Superior temporal gyrus (tissue), 1 donor: ENCODE measurements at regions not wholly inside any gene's neighbourhood (a gene's known extent, or its start where the extent isn't known, plus 50 kb on each side); places are given as distances from the start of the nearest gene placed in this dataset.

ENCODE experiments used
- DNase-seq: peaks from one replicate; pipeline ENCODE4 v3.0.0-alpha.2; 2016; ENCODE audit errors: extremely low spot score

- DNase-seq: no peak
Observed at GRCh38 chr5:173830421-173830820, 57.7 kb upstream of the CPEB4 start.

- DNase-seq: no peak
Observed at GRCh38 chr5:173831196-173831914, 56.8 kb upstream of the CPEB4 start.

- DNase-seq: no peak
Observed at GRCh38 chr5:173832386-173832785, 55.8 kb upstream of the CPEB4 start.

DNA sequence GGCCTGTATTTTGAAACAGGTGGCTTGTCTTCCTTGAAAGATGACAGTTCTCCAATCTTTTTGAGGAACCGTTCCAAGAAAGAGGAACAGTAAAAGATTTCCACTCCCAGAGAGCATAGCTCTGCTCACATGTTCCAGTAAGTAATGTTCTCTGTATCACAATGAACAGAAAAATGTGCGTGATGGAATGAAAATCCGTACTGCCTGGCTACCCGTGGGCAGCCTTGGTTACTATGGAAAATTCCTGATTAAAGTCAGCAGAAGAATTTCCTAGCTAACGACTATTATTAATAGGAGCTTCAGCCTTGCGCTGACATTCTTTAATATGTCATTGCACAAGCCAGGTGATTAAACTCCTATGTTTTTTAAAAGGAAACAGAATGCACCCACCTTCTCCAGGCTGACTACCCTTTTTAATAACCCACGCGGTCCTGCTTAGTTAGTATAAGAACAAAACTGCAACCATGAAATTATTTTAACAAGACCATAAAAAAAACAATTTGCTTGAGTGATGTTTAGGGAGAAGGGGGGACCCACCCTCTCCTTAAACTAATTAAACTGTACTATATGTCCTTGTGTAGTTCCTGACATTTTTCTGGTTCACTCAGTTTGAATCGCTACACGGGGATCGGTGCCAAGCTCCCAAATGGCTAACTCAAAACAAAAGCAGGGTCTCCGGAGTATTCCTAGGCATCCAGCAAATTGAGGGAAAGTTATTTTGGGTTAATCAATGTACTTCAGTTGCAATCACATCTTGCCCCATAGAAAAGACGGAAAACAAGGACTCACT is 54.8 kb upstream of the CPEB4 start:
- peak; percentile 75 for DNase-seq

DNA sequence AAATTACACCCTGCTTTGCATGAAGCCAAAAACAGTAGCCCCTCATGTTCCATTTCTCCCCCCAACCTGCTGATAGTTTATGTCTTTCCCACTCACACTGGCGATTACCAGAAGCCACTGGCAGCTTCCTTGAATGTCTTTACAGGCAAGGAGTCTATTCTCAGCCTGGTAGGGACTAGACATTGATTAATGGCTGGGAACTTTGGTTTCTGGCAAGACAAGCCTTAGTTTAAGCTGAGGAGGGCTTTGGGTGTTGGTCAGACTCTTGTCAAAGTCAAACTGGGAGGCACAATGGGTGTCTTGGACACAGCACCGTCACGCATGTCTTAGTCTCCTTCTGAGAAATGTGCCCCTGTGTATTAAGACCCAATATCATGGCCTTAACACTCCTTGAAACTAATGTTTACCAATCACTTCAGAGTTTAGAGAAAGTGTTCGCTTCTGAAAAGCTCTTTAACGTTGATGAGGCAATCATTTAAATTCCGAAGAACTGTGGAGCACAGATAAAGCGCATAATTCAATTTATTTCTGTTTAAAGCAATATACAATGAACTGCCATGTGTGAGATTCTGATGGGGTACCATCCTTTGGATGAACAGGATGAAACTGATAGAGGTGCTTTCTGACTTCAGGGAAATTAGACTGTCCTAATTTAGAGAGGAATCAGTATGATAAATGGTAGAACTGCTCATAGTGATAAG is 53.9 kb upstream of the CPEB4 start:
- no peak for DNase-seq

DNA sequence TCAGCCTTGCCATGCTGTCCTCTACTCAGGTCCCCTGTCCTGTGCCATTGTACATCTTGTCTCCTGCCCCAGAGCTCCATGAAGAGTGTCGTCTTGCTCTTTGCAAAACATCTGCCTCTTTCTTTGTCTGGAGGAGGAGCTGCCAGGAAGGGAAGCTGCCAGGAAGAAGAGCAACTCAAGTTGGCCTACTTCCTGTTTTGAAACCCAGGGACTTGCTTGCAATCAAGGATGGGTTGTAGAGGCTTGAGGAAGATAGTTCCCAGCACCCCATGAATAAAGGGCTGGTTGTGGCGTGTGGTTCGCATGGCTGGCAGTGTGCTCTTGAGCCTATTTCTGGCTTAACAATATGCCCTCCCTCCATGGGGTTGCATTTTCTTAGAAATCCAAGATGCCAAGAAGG is 53.0 kb upstream of the CPEB4 start:
- no peak for DNase-seq

- no peak for DNase-seq
Observed at GRCh38 chr5:173835661-173836060, 52.5 kb upstream of the CPEB4 start.

DNA sequence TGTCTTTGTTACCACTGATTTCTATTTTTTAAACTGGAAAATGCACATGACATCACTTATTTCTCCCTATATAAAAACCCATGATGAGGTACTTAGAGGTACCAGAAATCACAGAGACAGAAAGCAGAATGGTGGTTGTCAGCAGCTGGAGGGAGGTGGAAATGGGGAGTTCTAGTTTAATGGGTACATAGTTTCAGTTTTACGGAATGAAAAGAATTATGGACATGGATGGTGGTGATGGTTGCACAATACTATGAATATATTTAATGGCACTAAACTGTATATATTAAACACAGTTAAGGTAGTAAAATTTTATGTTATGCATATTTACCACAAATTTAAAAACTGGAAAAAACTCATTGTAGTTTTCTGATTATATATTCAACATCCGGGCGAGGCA is 50.5 kb upstream of the CPEB4 start:
- DNase-seq: no peak
